Skeletal muscle tissue (tissue), 3 donors: ENCODE measurements at regions not wholly inside any gene's neighbourhood (a gene's known extent, or its start where the extent isn't known, plus 50 kb on each side); places are given as distances from the start of the nearest gene placed in this dataset.

Experiments
- H3K27ac ChIP-seq: one replicate; pipeline ENCODE4 v1.7.0; 2013; ENCODE audit warnings: mild to moderate bottlenecking, low read depth, low read length, inconsistent platforms
- H3K27me3 ChIP-seq, 3 donors: one replicate each; pipeline ENCODE4 v1.7.0; 2013; ENCODE audit warnings: low read length in 3 of 3; ENCODE audit not compliant: control insufficient read depth in 3 of 3, insufficient read depth in 3 of 3
- H3K36me3 ChIP-seq, 3 donors: one replicate each; pipeline ENCODE4 v1.7.0; 2013; ENCODE audit warnings: low read length in 3 of 3; ENCODE audit not compliant: control insufficient read depth in 3 of 3, insufficient read depth in 3 of 3
- H3K4me1 ChIP-seq, 3 donors: one replicate each; pipeline ENCODE4 v1.7.0; 2013; ENCODE audit warnings: low read length in 3 of 3, mild to moderate bottlenecking in 3 of 3; ENCODE audit not compliant: control insufficient read depth in 3 of 3, insufficient read depth in 3 of 3
- H3K4me3 ChIP-seq, 3 donors: one replicate each; pipeline ENCODE4 v1.7.0; 2013; ENCODE audit warnings: low read length in 3 of 3
- H3K9ac ChIP-seq, 3 donors: one replicate each; pipeline ENCODE4 v1.7.0; 2013; ENCODE audit warnings: low read length in 3 of 3, mild to moderate bottlenecking in 3 of 3, moderate library complexity in 2 of 3, low read depth in 1 of 3
- H3K9me3 ChIP-seq, 3 donors: one replicate each; pipeline ENCODE4 v1.7.0; 2013; ENCODE audit warnings: low read length in 3 of 3; ENCODE audit not compliant: control insufficient read depth in 3 of 3
- donor health status: Osteomylitis.

- H3K4me1 ChIP-seq: no peaks in the 10 kb centered on the region
- H3K36me3 ChIP-seq: no peaks in the 10 kb centered on the region
- no peak overlapping the region for H3K4me3 ChIP-seq
- H3K9ac ChIP-seq: no peak overlapping the region
- H3K9me3 ChIP-seq: no peaks in the 10 kb centered on the region
- H3K27ac ChIP-seq: no peak overlapping the region
- H3K27me3 ChIP-seq: peaks cover 0 to 7% (median 0%) of the 10 kb centered on the region in 3 donors
These were observed 69.6 kb upstream of the SPATA31E1 start for GRCh38 chr9:87813119-87813463.

GRCh38 chr9:87816036-87816435 lies 66.6 kb upstream of the SPATA31E1 start:
- H3K4me3 ChIP-seq: no peak overlapping the region
- no peaks in the 10 kb centered on the region for H3K9me3 ChIP-seq
- H3K4me1 ChIP-seq: peaks cover 0 to 2% (median 0%) of the 10 kb centered on the region in 3 donors
- peaks cover 0 to 3% (median 0%) of the 10 kb centered on the region in 3 donors for H3K27me3 ChIP-seq
- no peaks in the 10 kb centered on the region for H3K36me3 ChIP-seq
- H3K27ac ChIP-seq: no peak overlapping the region
- no peak overlapping the region for H3K9ac ChIP-seq

GRCh38 chr9:87818308-87818707 lies 64.4 kb upstream of the SPATA31E1 start:
- H3K36me3 ChIP-seq: no peaks in the 10 kb centered on the region
- no peak overlapping the region for H3K4me3 ChIP-seq

GRCh38 chr9:87824216-87824875 lies 58.3 kb upstream of the SPATA31E1 start:
- no peak overlapping the region for H3K9ac ChIP-seq
- no peaks in the 10 kb centered on the region for H3K36me3 ChIP-seq
- no peaks in the 10 kb centered on the region for H3K9me3 ChIP-seq
- no peak overlapping the region for H3K4me3 ChIP-seq
- peaks cover 0 to 8% (median 3%) of the 10 kb centered on the region in 3 donors for H3K27me3 ChIP-seq
- no peak overlapping the region for H3K27ac ChIP-seq
- no peaks in the 10 kb centered on the region for H3K4me1 ChIP-seq

More at GRCh38 chr9:87818308-87818707, 64.4 kb upstream of the SPATA31E1 start:
- H3K4me1 ChIP-seq: peaks cover 0 to 2% (median 0%) of the 10 kb centered on the region in 3 donors
- H3K27me3 ChIP-seq: no peaks in the 10 kb centered on the region
- no peak overlapping the region for H3K9ac ChIP-seq
- H3K9me3 ChIP-seq: no peaks in the 10 kb centered on the region
- H3K27ac ChIP-seq: no peak overlapping the region

GRCh38 chr9:87824886-87825285 lies 57.8 kb upstream of the SPATA31E1 start:
- Histone ChIP-seq H3K36me3 (no peaks in the 10 kb centered on the region), H3K27ac (no peak overlapping the region), H3K9ac (no peak overlapping the region), H3K4me1 (no peaks in the 10 kb centered on the region), H3K9me3 (no peaks in the 10 kb centered on the region), H3K27me3 (peaks cover 0 to 8% (median 3%) of the 10 kb centered on the region in 3 donors), H3K4me3 (no peak overlapping the region)

GRCh38 chr9:87826331-87826730 lies 56.3 kb upstream of the SPATA31E1 start:
- no peak overlapping the region for H3K4me3 ChIP-seq
- peaks cover 0 to 11% (median 3%) of the 10 kb centered on the region in 3 donors for H3K27me3 ChIP-seq
- no peaks in the 10 kb centered on the region for H3K9me3 ChIP-seq
- H3K4me1 ChIP-seq: no peaks in the 10 kb centered on the region
- no peak overlapping the region for H3K9ac ChIP-seq
- no peak overlapping the region for H3K27ac ChIP-seq
- H3K36me3 ChIP-seq: no peaks in the 10 kb centered on the region

GRCh38 chr9:87827341-87827740 lies 55.3 kb upstream of the SPATA31E1 start:
- Histone ChIP-seq H3K9me3 (no peaks in the 10 kb centered on the region), H3K27me3 (peaks cover 0 to 11% (median 3%) of the 10 kb centered on the region in 3 donors), H3K27ac (no peak overlapping the region), H3K4me3 (no peak overlapping the region), H3K9ac (no peak overlapping the region), H3K4me1 (no peaks in the 10 kb centered on the region), H3K36me3 (no peaks in the 10 kb centered on the region)

GRCh38 chr9:87829756-87830155 lies 52.9 kb upstream of the SPATA31E1 start:
- Histone ChIP-seq H3K27ac (no peak overlapping the region), H3K9ac (no peak overlapping the region), H3K36me3 (no peaks in the 10 kb centered on the region), H3K4me3 (no peak overlapping the region), H3K27me3 (peaks cover 3 to 11% (median 5%) of the 10 kb centered on the region in 3 donors), H3K4me1 (no peaks in the 10 kb centered on the region), H3K9me3 (no peaks in the 10 kb centered on the region)

GRCh38 chr9:87830446-87830845 lies 52.2 kb upstream of the SPATA31E1 start:
- Histone ChIP-seq H3K27ac (no peak overlapping the region), H3K4me1 (no peaks in the 10 kb centered on the region), H3K27me3 (peaks cover 3 to 11% (median 5%) of the 10 kb centered on the region in 3 donors), H3K9ac (no peak overlapping the region), H3K9me3 (no peaks in the 10 kb centered on the region), H3K4me3 (no peak overlapping the region), H3K36me3 (no peaks in the 10 kb centered on the region)

GRCh38 chr9:87831159-87831558 lies 51.5 kb upstream of the SPATA31E1 start:
- no peak overlapping the region for H3K27ac ChIP-seq
- no peaks in the 10 kb centered on the region for H3K36me3 ChIP-seq
- H3K9ac ChIP-seq: no peak overlapping the region
- H3K4me1 ChIP-seq: no peaks in the 10 kb centered on the region
- H3K4me3 ChIP-seq: no peak overlapping the region
- no peaks in the 10 kb centered on the region for H3K9me3 ChIP-seq
- peaks cover 3 to 11% (median 5%) of the 10 kb centered on the region in 3 donors for H3K27me3 ChIP-seq
